Esophagus (tissue), 2 donors: ENCODE measurements at regions not wholly inside any gene's neighbourhood (a gene's known extent, or its start where the extent isn't known, plus 50 kb on each side); places are given as distances from the start of the nearest gene placed in this dataset.

Source experiments
- H3K27ac ChIP-seq, 2 donors: one replicate each; pipeline ENCODE4 v1.5.1; 2013; ENCODE audit warnings: low read depth in 2 of 2, mild to moderate bottlenecking in 2 of 2, inconsistent platforms in 1 of 2, low read length in 1 of 2, moderate library complexity in 1 of 2
- H3K27me3 ChIP-seq, 2 donors: one replicate each; pipeline ENCODE4 v1.6.1; 2013; ENCODE audit warnings: low read length in 2 of 2, control low read depth in 1 of 2, mild to moderate bottlenecking in 1 of 2; ENCODE audit not compliant: insufficient read depth in 2 of 2, control insufficient read depth in 1 of 2
- H3K36me3 ChIP-seq, 2 donors: one replicate each; pipeline ENCODE4 v1.6.1; 2013; ENCODE audit warnings: low read length in 1 of 2; ENCODE audit not compliant: control insufficient read depth in 2 of 2, insufficient read depth in 2 of 2
- H3K4me1 ChIP-seq, 2 donors: one replicate each; pipeline ENCODE4 v1.6.1; 2013; ENCODE audit warnings: low read length in 1 of 2; ENCODE audit not compliant: control insufficient read depth in 2 of 2, insufficient read depth in 2 of 2
- H3K4me3 ChIP-seq, 2 donors: one replicate each; pipeline ENCODE4 v1.5.1; 2013; ENCODE audit warnings: low read length in 2 of 2, mild to moderate bottlenecking in 2 of 2, low read depth in 1 of 2, moderate library complexity in 1 of 2
- H3K9me3 ChIP-seq, 2 donors: one replicate each; pipeline ENCODE4 v1.6.1; 2013; ENCODE audit warnings: mild to moderate bottlenecking in 2 of 2, low read depth in 1 of 2, low read length in 1 of 2, moderate library complexity in 1 of 2; ENCODE audit not compliant: control insufficient read depth in 2 of 2, insufficient read depth in 1 of 2
- WGBS, 2 donors: extraction: QIAGEN DNeasy Blood & Tissue Kit; methylation state at CpG; one replicate each; pipeline ENCODE4 v1.1.7; 2013; 5-methylcytosine and 5-hydroxymethylcytosine counted together
- donor health status: healthy with polysubstance abuse.
- donor health status: Bipolar disorder and iron deficiency.

- H3K4me1 ChIP-seq = peaks cover 0 to 7% of the 10 kb centered on the region in 2 donors
- no peaks in the 10 kb centered on the region for H3K9me3 ChIP-seq
- no peaks in the 10 kb centered on the region for H3K36me3 ChIP-seq
- no peak overlapping the region for H3K4me3 ChIP-seq
- 82 to 88% methylated on average over 7 of the region's 7 CpGs for WGBS, 2 donors
- peak overlapping the region in 1 of 2 donors; percentile 54 for H3K27ac ChIP-seq
- no peaks in the 10 kb centered on the region for H3K27me3 ChIP-seq
Observed at GRCh38 chr10:29827512-29827911, 192.7 kb upstream of the SVIL start.

- Histone ChIP-seq H3K36me3 (no peaks in the 10 kb centered on the region), H3K27ac (peak overlapping the region in 1 of 2 donors; percentile 11), H3K4me1 (peaks cover 0 to 7% of the 10 kb centered on the region in 2 donors), H3K9me3 (no peaks in the 10 kb centered on the region), H3K4me3 (no peak overlapping the region), H3K27me3 (no peaks in the 10 kb centered on the region)
- WGBS, 2 donors = 64 to 69% methylated on average over 5 of the region's 5 CpGs
Observed at GRCh38 chr10:29826801-29827450, 192.2 kb upstream of the SVIL start.

GRCh38 chr10:29826221-29826620 is 191.4 kb upstream of the SVIL start:
- Histone ChIP-seq H3K4me3 (no peak overlapping the region), H3K36me3 (no peaks in the 10 kb centered on the region), H3K27ac (peak overlapping the region; percentile 10 to 15), H3K27me3 (no peaks in the 10 kb centered on the region), H3K4me1 (peaks cover 0 to 7% of the 10 kb centered on the region in 2 donors), H3K9me3 (no peaks in the 10 kb centered on the region)
- WGBS, 2 donors = 56 to 69% methylated on average over 5 of the region's 5 CpGs

DNA sequence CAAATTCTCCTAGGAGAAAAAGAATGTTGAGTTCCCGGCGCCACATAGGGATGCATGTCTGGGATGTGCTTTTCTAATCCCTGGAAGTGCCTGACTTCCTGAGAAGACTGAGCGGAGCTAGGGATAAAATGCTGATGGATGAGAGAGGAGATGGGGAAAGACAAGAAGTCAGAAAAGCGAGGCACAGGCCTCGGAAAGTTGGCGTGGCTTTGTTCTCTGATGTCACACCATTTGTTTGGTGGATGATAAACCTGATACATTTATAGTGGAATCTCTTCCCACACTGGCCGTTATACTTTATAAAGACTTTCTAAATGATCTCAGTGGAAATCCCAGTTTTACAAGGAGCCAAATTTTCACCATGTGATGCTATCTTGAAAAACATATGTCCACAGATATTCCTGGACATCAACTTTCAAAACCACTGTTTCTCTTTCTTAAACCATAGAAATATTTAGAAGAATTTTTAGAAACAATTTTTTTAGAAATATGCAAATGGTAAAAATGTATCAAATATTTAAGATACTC is 188.8 kb upstream of the SVIL start:
- no peak overlapping the region for H3K27ac ChIP-seq
- H3K9me3 ChIP-seq = no peaks in the 10 kb centered on the region
- peaks cover 0 to 13% of the 10 kb centered on the region in 2 donors for H3K4me1 ChIP-seq
- H3K4me3 ChIP-seq = no peak overlapping the region
- H3K27me3 ChIP-seq = no peaks in the 10 kb centered on the region
- no peaks in the 10 kb centered on the region for H3K36me3 ChIP-seq
- WGBS, 2 donors = 60 to 81% methylated on average over 7 of the region's 7 CpGs

DNA sequence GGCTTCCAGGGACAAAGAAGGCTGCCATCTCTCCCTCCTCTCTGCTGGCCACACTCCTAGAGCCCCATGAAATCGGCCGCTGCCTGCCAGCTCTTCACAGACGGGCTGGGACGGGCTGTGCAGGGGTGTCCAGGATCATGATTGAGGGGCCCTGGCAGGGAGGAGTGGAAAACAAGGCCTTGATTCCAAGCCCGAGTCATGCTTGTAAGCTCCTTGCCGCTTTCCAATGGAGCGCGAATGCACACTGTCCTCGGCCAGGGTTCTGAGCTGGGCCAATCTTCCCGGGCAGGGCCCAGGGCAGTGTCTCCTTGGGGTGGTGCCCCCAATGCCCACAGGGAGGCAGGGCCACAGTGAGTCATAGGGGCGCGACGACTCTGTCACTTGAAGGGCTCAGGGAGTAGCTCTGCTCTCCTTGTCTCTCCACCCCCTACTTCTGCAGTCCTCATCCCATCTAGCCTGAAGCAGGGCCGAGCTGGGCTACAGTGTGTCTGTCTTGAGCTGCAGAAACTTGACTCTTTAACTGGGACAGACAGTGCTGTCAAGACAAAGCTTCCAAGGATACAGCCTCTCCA is 186.2 kb upstream of the SVIL start:
- 42 to 53% methylated on average over 14 of the region's 14 CpGs for WGBS, 2 donors
- H3K9me3 ChIP-seq = no peaks in the 10 kb centered on the region
- no peak overlapping the region for H3K4me3 ChIP-seq
- no peaks in the 10 kb centered on the region for H3K36me3 ChIP-seq
- H3K27ac ChIP-seq = peak overlapping the region; percentile 53 to 77
- H3K27me3 ChIP-seq = no peaks in the 10 kb centered on the region
- peaks cover 0 to 6% of the 10 kb centered on the region in 2 donors for H3K4me1 ChIP-seq

DNA sequence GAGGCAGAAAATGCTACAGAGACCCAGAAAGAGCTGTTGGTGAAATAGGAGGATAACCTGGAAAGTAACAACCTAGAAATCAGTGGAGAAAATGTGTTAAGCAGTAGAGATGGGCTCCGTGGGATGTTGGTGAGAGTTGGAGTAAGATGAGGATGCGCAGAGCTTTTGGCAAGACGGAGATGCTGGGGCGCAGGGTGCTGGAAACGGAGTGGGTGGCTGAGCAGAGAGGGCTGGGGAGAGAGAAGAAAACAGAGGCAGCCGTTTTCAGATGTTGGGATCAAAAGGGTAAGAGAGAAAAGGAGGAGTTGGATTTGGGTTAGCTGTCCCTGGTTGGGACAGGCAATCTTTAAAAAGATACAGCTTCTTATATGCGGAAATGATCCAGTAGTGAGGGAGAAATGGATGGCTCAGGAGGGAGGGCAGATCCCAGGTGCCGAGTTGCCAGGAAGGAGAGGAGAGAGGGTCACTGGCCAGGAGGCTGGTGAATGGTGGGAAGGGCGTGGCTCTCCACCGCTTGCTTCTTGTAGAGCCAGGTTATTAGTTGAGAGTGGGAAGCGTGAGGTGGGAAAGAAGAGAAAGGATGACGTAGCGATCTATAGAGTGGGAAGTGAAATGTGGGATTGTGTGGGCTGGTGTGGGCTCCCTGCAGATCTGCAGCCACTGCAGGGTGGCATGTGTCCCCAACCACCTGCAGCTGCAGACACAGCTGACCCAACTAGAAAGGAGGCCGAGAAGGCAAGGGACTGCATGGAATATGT is 182.2 kb upstream of the SVIL start:
- Histone ChIP-seq H3K4me1 (peaks cover 0 to 6% of the 10 kb centered on the region in 2 donors), H3K36me3 (no peaks in the 10 kb centered on the region), H3K27me3 (no peaks in the 10 kb centered on the region), H3K27ac (no peak overlapping the region), H3K4me3 (no peak overlapping the region), H3K9me3 (no peaks in the 10 kb centered on the region)
- WGBS, 2 donors = 87 to 88% methylated on average over 14 of the region's 14 CpGs

DNA sequence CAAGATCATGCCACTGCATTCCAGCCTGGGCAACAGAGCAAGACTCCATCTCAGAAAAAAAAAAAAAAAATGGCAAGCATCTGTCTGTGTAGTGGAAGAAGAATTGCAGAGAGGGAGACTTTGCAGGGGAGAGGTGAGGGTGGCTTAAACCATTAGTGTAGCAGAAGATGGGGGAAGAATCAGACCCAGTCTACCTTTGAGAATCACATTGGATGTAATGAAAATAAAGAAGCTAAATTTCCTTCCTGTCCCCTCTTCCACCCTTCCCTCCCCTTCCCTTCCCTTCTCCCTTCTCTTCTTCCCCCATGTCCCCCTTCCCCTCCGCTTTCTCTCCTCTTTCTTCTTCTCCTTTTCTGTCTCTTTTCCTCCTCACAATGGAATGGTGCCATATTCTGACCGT is 180.8 kb upstream of the SVIL start:
- no peak overlapping the region for H3K27ac ChIP-seq
- H3K4me3 ChIP-seq = no peak overlapping the region
- H3K9me3 ChIP-seq = no peaks in the 10 kb centered on the region
- H3K36me3 ChIP-seq = no peaks in the 10 kb centered on the region
- WGBS, 2 donors = 78 to 81% methylated on average over 2 of the region's 2 CpGs
- no peaks in the 10 kb centered on the region for H3K27me3 ChIP-seq
- H3K4me1 ChIP-seq = peaks cover 0 to 5% of the 10 kb centered on the region in 2 donors

DNA sequence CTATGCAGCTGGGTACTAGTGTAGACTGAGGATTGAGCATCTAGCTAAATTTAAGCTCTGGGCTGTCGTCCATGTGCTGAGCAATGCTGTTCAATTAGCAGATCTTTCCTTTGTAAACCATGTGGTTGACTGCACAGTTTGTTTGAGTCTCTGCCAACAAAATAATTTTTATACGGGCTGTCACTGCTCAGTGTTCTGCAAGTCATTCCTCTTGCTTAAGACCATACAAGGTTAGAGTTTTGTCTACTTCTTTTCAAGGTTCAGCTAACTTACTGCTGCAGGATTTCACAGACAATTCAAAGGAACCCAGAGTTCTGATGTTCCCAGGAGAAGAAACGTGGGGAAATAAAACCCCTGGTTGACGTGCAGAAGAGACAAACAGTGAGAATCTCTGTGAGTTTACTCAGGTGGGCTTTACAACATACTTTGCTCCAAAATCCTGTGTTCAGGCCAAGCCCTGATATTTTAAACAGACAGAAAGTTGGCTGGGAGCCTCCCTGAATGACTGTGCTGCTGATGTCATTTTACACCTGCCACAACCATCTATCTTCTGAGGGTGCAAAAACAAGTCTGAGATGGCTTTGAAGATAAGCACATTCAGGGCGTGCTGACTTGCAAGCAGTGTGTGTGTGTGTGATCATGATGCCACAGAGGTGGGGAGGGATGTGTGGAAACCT is 177.1 kb upstream of the SVIL start:
- no peak overlapping the region for H3K4me3 ChIP-seq
- 6 to 8% methylated on average over 5 of the region's 5 CpGs for WGBS, 2 donors
- peak overlapping the region; percentile 74 to 88 for H3K27ac ChIP-seq
- H3K9me3 ChIP-seq = no peaks in the 10 kb centered on the region
- peaks cover 0 to 5% of the 10 kb centered on the region in 2 donors for H3K4me1 ChIP-seq
- no peaks in the 10 kb centered on the region for H3K36me3 ChIP-seq
- no peaks in the 10 kb centered on the region for H3K27me3 ChIP-seq

DNA sequence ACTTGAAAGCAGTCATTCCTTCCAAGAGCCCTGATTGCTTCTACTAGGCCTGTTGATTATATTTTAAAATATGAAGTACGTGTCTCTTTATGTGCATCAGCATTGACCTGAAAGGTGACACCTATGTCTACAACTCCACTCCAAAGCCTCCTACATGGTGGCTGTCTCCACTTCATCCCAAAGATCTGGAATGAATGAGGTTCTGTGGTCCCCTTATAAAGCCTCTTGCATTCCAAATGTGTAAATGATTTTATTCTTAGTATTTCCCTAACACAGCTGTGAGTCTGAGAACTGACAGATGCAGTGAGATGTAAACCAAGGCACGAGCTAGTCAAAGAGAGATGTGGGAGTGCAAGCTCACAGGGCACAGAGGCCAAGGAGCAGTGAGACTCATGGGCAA is 176.0 kb upstream of the SVIL start:
- 77 to 80% methylated on average over 2 of the region's 2 CpGs for WGBS, 2 donors
- Histone ChIP-seq H3K36me3 (no peaks in the 10 kb centered on the region), H3K4me1 (peaks cover 0 to 9% of the 10 kb centered on the region in 2 donors), H3K9me3 (no peaks in the 10 kb centered on the region), H3K27me3 (no peaks in the 10 kb centered on the region), H3K4me3 (no peak overlapping the region), H3K27ac (peak overlapping the region; percentile 32 to 88)
